ENCODE measurements at regions not wholly inside any gene's neighbourhood (a gene's known extent, or its start where the extent isn't known, plus 50 kb on each side); places are given as distances from the start of the nearest gene placed in this dataset.
"Not testable (repeated sequence)": the region's sequence is repeated elsewhere in the genome, so short reads cannot be mapped to it uniquely, and the experiment has no call there.

- DNase-seq: no peak
Observed at GRCh38 chr6:40881501-40881900, 157.5 kb downstream of the UNC5CL start.

GRCh38 chr6:40880906-40881305 lies 158.1 kb downstream of the UNC5CL start:
- no peak for DNase-seq

GRCh38 chr6:40879169-40879568 lies 159.9 kb downstream of the UNC5CL start:
- no peak for DNase-seq

- DNase-seq: no peak
Observed at GRCh38 chr6:40877362-40877761, 161.7 kb downstream of the UNC5CL start.

GRCh38 chr6:40876336-40876735 lies 162.7 kb downstream of the UNC5CL start:
- no peak for DNase-seq

- DNase-seq: no peak
Observed at GRCh38 chr6:40874495-40874894, 164.5 kb downstream of the UNC5CL start.

- no peak for DNase-seq
Observed at GRCh38 chr6:40871424-40871823, 167.6 kb downstream of the UNC5CL start.

GRCh38 chr6:40868089-40868865 lies 170.7 kb downstream of the UNC5CL start:
- not testable (repeated sequence) for DNase-seq

GRCh38 chr6:40867527-40867926 lies 171.5 kb downstream of the UNC5CL start:
- not testable (repeated sequence) for DNase-seq

- DNase-seq: not testable (repeated sequence)
Observed at GRCh38 chr6:40865259-40865658, 173.8 kb downstream of the UNC5CL start.

- DNase-seq: no peak
Observed at GRCh38 chr6:40860443-40860842, 178.6 kb downstream of the UNC5CL start.

- DNase-seq: no peak
Observed at GRCh38 chr6:40856271-40856670, 182.8 kb downstream of the UNC5CL start.

GRCh38 chr6:40855168-40855880 lies 183.7 kb downstream of the UNC5CL start:
- DNase-seq: no peak

- no peak for DNase-seq
Observed at GRCh38 chr6:40854592-40854991, 184.4 kb downstream of the UNC5CL start.

- DNase-seq: no peak
Observed at GRCh38 chr6:40852779-40853373, 186.1 kb downstream of the UNC5CL start.

GRCh38 chr6:40849546-40849945 lies 189.5 kb downstream of the UNC5CL start:
- no peak for DNase-seq

- DNase-seq: no peak
Observed at GRCh38 chr6:40848868-40849514, 190.0 kb downstream of the UNC5CL start.

- DNase-seq: no peak
Observed at GRCh38 chr6:40848038-40848437, 191.0 kb downstream of the UNC5CL start.

GRCh38 chr6:40845553-40845952 lies 193.5 kb downstream of the UNC5CL start:
- no peak for DNase-seq

- no peak for DNase-seq
Observed at GRCh38 chr6:40844246-40844645, 194.8 kb downstream of the UNC5CL start.

GRCh38 chr6:40841721-40842120 lies 197.3 kb downstream of the UNC5CL start:
- DNase-seq: no peak

- no peak for DNase-seq
Observed at GRCh38 chr6:40832691-40833090, 206.3 kb downstream of the UNC5CL start.

GRCh38 chr6:40831381-40831780 lies 207.6 kb downstream of the UNC5CL start:
- DNase-seq: no peak
